Trophoblast cell (in vitro differentiated cells and primary cell): ENCODE measurements at regions not wholly inside any gene's neighbourhood (a gene's known extent, or its start where the extent isn't known, plus 50 kb on each side); places are given as distances from the start of the nearest gene placed in this dataset.
"Not testable (repeated sequence)": the region's sequence is repeated elsewhere in the genome, so short reads cannot be mapped to it uniquely, and the experiment has no call there.

Source experiments
- DNase-seq, 2 donors: peaks; one replicate each; pipeline ENCODE4 v3.0.0-alpha.2; 2016
- H2AFZ ChIP-seq: 2 replicates; pipeline ENCODE4 v1.6.1; 2013; ENCODE audit warnings: low read length, moderate library complexity, mild to moderate bottlenecking; ENCODE audit not compliant: insufficient read depth, poor library complexity
- H2AK5ac ChIP-seq: 2 replicates; pipeline ENCODE4 v1.6.1; 2013; ENCODE audit warnings: mild to moderate bottlenecking, low read length
- H2BK120ac ChIP-seq: 2 replicates; pipeline ENCODE4 v1.6.1; 2013; ENCODE audit warnings: low read length, mild to moderate bottlenecking, moderate library complexity; ENCODE audit not compliant: insufficient read depth, poor library complexity
- H2BK12ac ChIP-seq: 2 replicates; pipeline ENCODE4 v1.6.1; 2013; ENCODE audit warnings: mild to moderate bottlenecking, low read length, moderate library complexity
- H2BK5ac ChIP-seq: 2 replicates; pipeline ENCODE4 v1.6.1; 2013; ENCODE audit warnings: low read length, low read depth, moderate library complexity, mild to moderate bottlenecking; ENCODE audit not compliant: poor library complexity
- H3K14ac ChIP-seq: 2 replicates; pipeline ENCODE4 v1.6.1; 2013; ENCODE audit warnings: mild to moderate bottlenecking, low read length
- H3K18ac ChIP-seq: 2 replicates; pipeline ENCODE4 v1.6.1; 2013; ENCODE audit warnings: mild to moderate bottlenecking, low read length
- H3K23ac ChIP-seq: 2 replicates; pipeline ENCODE4 v1.6.1; 2013; ENCODE audit warnings: low read length
- H3K27ac ChIP-seq: 2 replicates; pipeline ENCODE4 v1.5.1; 2013; ENCODE audit warnings: low read depth, mild to moderate bottlenecking, inconsistent platforms, low read length, moderate library complexity
- H3K27me3 ChIP-seq: 2 replicates; pipeline ENCODE4 v1.6.1; 2013; ENCODE audit warnings: inconsistent platforms, mild to moderate bottlenecking, low read length, moderate library complexity; ENCODE audit not compliant: insufficient read depth
- H3K36me3 ChIP-seq, 2 experiments: 1 replicate in 1 of 2; 2 replicates in 1 of 2; pipeline ENCODE4 v1.6.1; 2013; ENCODE audit warnings: low read length in 2 of 2, mild to moderate bottlenecking in 2 of 2, moderate library complexity in 1 of 2; ENCODE audit not compliant: insufficient read depth in 2 of 2, control insufficient read depth in 1 of 2
- H3K4ac ChIP-seq: 2 replicates; pipeline ENCODE4 v1.6.1; 2013; ENCODE audit warnings: low read depth, mild to moderate bottlenecking, low read length, moderate library complexity
- H3K4me1 ChIP-seq, 2 experiments: 1 replicate in 1 of 2; 2 replicates in 1 of 2; pipeline ENCODE4 v1.6.1; 2013; ENCODE audit warnings: low read length in 2 of 2, mild to moderate bottlenecking in 2 of 2, moderate library complexity in 1 of 2; ENCODE audit not compliant: insufficient read depth in 2 of 2, control insufficient read depth in 1 of 2
- H3K4me2 ChIP-seq: 2 replicates; pipeline ENCODE4 v1.6.1; 2013; ENCODE audit warnings: inconsistent platforms, mild to moderate bottlenecking, low read length, moderate library complexity
- H3K4me3 ChIP-seq: 2 replicates; pipeline ENCODE4 v1.5.1; 2013; ENCODE audit warnings: mild to moderate bottlenecking, low read depth, low read length, inconsistent platforms
- H3K79me1 ChIP-seq: one replicate; pipeline ENCODE4 v1.6.1; 2013; ENCODE audit warnings: low read length
- H3K79me2 ChIP-seq: 2 replicates; pipeline ENCODE4 v1.6.1; 2013; ENCODE audit warnings: low read length, mild to moderate bottlenecking; ENCODE audit not compliant: control insufficient read depth, insufficient read depth, poor library complexity
- H3K9ac ChIP-seq: 2 replicates; pipeline ENCODE4 v1.6.1; 2013; ENCODE audit warnings: mild to moderate bottlenecking, low read length
- H3K9me3 ChIP-seq: 2 replicates; pipeline ENCODE4 v1.6.1; 2013; ENCODE audit warnings: low read depth, mild to moderate bottlenecking, control low read depth, inconsistent platforms, low read length; ENCODE audit not compliant: insufficient read depth
- H4K12ac ChIP-seq: 2 replicates; pipeline ENCODE4 v1.6.1; 2013; ENCODE audit warnings: low read depth, mild to moderate bottlenecking, low read length, moderate library complexity
- H4K8ac ChIP-seq: 2 replicates; pipeline ENCODE4 v1.6.1; 2013; ENCODE audit warnings: low read depth, mild to moderate bottlenecking, low read length, moderate library complexity
- H4K91ac ChIP-seq: one replicate; pipeline ENCODE4 v1.6.1; 2013; ENCODE audit warnings: low read depth, mild to moderate bottlenecking, low read length, moderate library complexity
- WGBS: extraction: QIAGEN DNeasy Blood & Tissue Kit; methylation state at CpG from one replicate; pipeline ENCODE4 v1.1.7; 2013; ENCODE audit warnings: missing lambda C conversion rate; ENCODE audit not compliant: insufficient read length, insufficient coverage; ENCODE audit errors: extremely low coverage; 5-methylcytosine and 5-hydroxymethylcytosine counted together

GRCh38 chr3:43843386-43843785, 152.6 kb downstream of the ABHD5 start:
- no peak overlapping the region for H2BK12ac ChIP-seq
- H4K8ac ChIP-seq, result no peak overlapping the region
- H3K36me3 ChIP-seq, result no peaks in the 10 kb centered on the region
- no peak overlapping the region for H2AFZ ChIP-seq
- no peak overlapping the region for H3K4me3 ChIP-seq
- no peak overlapping the region for H2AK5ac ChIP-seq
- H3K23ac ChIP-seq, result no peak overlapping the region
- H4K91ac ChIP-seq, result no peak overlapping the region
- no peak overlapping the region for H3K27ac ChIP-seq
- no peak overlapping the region for H3K18ac ChIP-seq
- H3K9me3 ChIP-seq, result peaks cover 5% of the 10 kb centered on the region
- no peaks in the 10 kb centered on the region for H3K27me3 ChIP-seq
- no peaks in the 10 kb centered on the region for H3K79me2 ChIP-seq
- no peaks in the 10 kb centered on the region for H3K4me1 ChIP-seq
- H3K4me2 ChIP-seq, result no peak overlapping the region
- no CpG with 5 or more reads among the region's 4 CpGs for WGBS
- no peak for DNase-seq
- no peak overlapping the region for H3K4ac ChIP-seq
- no peaks in the 10 kb centered on the region for H3K79me1 ChIP-seq
- no peak overlapping the region for H2BK5ac ChIP-seq
- H2BK120ac ChIP-seq, result no peak overlapping the region
- H3K9ac ChIP-seq, result no peak overlapping the region
- no peak overlapping the region for H3K14ac ChIP-seq
- H4K12ac ChIP-seq, result no peak overlapping the region

DNA sequence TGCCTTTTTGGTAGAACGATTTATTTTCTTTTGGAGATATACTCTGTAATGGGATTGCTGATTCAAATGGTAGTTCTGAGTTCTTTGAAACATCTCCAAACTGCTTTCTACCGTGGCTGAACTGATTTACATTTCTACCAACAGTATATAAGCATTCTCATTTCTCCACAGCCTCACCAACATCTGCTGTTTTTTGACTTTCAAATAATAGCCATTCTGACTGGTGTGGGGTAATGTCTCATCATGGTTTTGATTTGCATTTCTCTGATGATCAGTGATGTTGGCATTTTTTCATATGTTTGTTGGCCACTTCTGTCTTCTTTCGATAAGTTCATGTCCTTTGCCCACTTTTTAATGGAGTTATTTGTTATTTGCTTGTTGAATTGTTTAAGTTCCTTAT, 154.0 kb downstream of the ABHD5 start:
- Histone ChIP-seq H4K91ac (no peak overlapping the region), H3K4ac (no peak overlapping the region), H3K9ac (no peak overlapping the region), H3K36me3 (no peaks in the 10 kb centered on the region), H3K27me3 (no peaks in the 10 kb centered on the region), H2BK12ac (no peak overlapping the region), H3K4me2 (no peak overlapping the region), H2AK5ac (no peak overlapping the region), H3K27ac (no peak overlapping the region), H2BK5ac (no peak overlapping the region), H3K79me1 (no peaks in the 10 kb centered on the region), H3K18ac (no peak overlapping the region), H4K8ac (no peak overlapping the region), H3K4me1 (no peaks in the 10 kb centered on the region), H2AFZ (no peak overlapping the region), H2BK120ac (no peak overlapping the region), H3K79me2 (no peaks in the 10 kb centered on the region), H3K14ac (no peak overlapping the region), H3K4me3 (no peak overlapping the region), H3K23ac (no peak overlapping the region), H4K12ac (no peak overlapping the region), H3K9me3 (peaks cover 4% of the 10 kb centered on the region)
- no CpG with 5 or more reads among the region's 3 CpGs for WGBS
- no peak for DNase-seq

- H4K8ac ChIP-seq, H2AK5ac ChIP-seq, H3K18ac ChIP-seq, H2BK120ac ChIP-seq, H3K4me3 ChIP-seq, H2BK12ac ChIP-seq, H3K4me1 ChIP-seq, DNase-seq, H2BK5ac ChIP-seq, H3K4ac ChIP-seq, H3K23ac ChIP-seq, H3K4me2 ChIP-seq, H3K9ac ChIP-seq, H4K12ac ChIP-seq, H3K36me3 ChIP-seq, H2AFZ ChIP-seq, H3K27ac ChIP-seq, H3K9me3 ChIP-seq, H3K14ac ChIP-seq, H3K79me1 ChIP-seq, H3K27me3 ChIP-seq, H3K79me2 ChIP-seq, H4K91ac ChIP-seq: not testable (repeated sequence)
- WGBS, result no CpG with 5 or more reads among the region's 1 CpG
These were observed 154.8 kb downstream of the ABHD5 start for GRCh38 chr3:43845553-43845952.

DNA sequence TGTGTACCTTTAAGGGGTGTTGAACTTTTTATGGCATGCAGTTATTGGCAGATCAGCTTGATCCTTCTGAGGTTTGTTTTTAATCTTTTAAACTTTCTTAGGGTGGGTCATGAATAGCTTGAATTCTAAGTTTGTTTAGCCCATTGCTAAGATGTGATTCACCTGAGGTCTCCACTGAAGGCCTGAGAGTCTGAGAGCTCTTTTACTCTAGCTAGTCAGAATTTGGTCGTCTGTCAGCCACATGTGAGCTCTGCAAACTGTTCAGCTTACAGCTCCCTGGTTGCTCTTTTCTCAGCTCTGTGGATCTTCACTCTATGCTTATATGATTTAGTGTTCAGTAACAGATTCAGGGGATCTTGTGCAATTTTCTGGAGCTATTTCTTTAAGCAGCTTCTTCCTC, 161.3 kb downstream of the ABHD5 start:
- H2BK120ac ChIP-seq, result no peak overlapping the region
- no peak overlapping the region for H4K12ac ChIP-seq
- no peaks in the 10 kb centered on the region for H3K4me1 ChIP-seq
- no peak overlapping the region for H2AFZ ChIP-seq
- H2BK5ac ChIP-seq, result no peak overlapping the region
- H3K9ac ChIP-seq, result no peak overlapping the region
- no peak overlapping the region for H3K27ac ChIP-seq
- H4K91ac ChIP-seq, result no peak overlapping the region
- H3K9me3 ChIP-seq, result no peaks in the 10 kb centered on the region
- H2AK5ac ChIP-seq, result no peak overlapping the region
- no peaks in the 10 kb centered on the region for H3K79me1 ChIP-seq
- no peak overlapping the region for H3K14ac ChIP-seq
- no peak overlapping the region for H3K4me3 ChIP-seq
- H3K4me2 ChIP-seq, result no peak overlapping the region
- no peak overlapping the region for H2BK12ac ChIP-seq
- H3K27me3 ChIP-seq, result no peaks in the 10 kb centered on the region
- no peak overlapping the region for H3K23ac ChIP-seq
- no peak overlapping the region for H3K4ac ChIP-seq
- no peaks in the 10 kb centered on the region for H3K36me3 ChIP-seq
- no peaks in the 10 kb centered on the region for H3K79me2 ChIP-seq
- H4K8ac ChIP-seq, result no peak overlapping the region
- no CpG with 5 or more reads among the region's 1 CpG for WGBS
- DNase-seq, result no peak
- H3K18ac ChIP-seq, result no peak overlapping the region
